ENCODE measurements at regions not wholly inside any gene's neighbourhood (a gene's known extent, or its start where the extent isn't known, plus 50 kb on each side); places are given as distances from the start of the nearest gene placed in this dataset.
"Not testable (repeated sequence)": the region's sequence is repeated elsewhere in the genome, so short reads cannot be mapped to it uniquely, and the experiment has no call there.

DNA sequence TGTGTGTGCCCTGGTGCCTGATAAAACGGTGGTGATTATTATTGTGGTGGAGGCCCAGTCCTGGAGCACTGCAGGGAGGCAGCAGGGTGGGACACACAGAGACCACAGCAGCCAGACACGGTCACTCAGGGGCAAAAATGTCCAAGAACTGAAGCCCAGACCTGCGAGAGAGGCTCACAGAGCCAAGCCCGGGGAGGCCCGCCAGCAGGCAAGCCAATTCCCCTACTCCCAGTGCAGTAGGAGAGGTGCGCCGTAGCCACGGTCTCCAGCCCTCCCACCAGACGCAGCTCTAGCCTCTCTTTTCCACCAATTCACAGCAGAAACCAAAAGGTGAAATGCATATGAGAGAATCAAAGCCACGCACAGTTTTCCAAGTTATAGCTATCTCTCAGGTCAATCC, 179.4 kb upstream of the TAB2 start:
- no peak overlapping the region for H3K4me3 ChIP-seq (ENCODE audit: low read depth, low read length)
- no peak for DNase-seq (ENCODE audit: low read depth)
- TF ChIP-seq, protein P1, sequence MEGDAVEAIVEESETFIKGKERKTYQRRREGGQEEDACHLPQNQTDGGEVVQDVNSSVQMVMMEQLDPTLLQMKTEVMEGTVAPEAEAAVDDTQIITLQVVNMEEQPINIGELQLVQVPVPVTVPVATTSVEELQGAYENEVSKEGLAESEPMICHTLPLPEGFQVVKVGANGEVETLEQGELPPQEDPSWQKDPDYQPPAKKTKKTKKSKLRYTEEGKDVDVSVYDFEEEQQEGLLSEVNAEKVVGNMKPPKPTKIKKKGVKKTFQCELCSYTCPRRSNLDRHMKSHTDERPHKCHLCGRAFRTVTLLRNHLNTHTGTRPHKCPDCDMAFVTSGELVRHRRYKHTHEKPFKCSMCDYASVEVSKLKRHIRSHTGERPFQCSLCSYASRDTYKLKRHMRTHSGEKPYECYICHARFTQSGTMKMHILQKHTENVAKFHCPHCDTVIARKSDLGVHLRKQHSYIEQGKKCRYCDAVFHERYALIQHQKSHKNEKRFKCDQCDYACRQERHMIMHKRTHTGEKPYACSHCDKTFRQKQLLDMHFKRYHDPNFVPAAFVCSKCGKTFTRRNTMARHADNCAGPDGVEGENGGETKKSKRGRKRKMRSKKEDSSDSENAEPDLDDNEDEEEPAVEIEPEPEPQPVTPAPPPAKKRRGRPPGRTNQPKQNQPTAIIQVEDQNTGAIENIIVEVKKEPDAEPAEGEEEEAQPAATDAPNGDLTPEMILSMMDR (IDR thresholded peaks at IDR 0.05; ENCODE audit: low read depth, low read length, missing control alignments): no peak
- in situ Hi-C loops (cut with HindIII; ENCODE audit: low sequenced_read_pairs): no loop called here

DNA sequence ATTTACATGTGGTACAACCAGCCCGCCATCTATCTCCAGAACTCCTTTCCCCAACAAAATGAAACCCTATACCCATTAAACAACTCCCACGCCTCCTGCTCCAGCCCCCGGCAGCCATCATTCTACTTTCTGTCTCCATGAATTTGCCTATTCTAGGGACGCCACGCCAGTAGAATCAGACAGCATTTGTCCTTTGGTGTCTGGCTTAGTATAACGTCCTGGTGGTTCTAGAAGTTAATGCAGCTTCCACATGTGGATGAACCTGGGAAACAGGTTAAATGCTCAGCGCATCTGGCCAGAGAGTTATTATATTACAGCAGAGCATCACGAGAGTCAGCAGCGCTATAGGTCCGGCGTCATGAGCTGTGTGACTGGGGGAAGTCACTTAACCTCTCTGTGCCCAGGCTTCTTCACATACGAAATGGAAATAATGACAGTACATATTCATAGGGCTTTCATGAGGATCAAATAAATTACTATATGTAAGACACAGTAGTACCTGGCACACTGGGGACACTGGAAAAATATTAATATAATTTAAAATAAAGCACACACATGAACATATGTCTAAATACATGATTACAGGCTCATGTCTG, 178.7 kb upstream of the TAB2 start:
- TF ChIP-seq, protein P1 (IDR thresholded peaks at IDR 0.05; ENCODE audit: low read depth, low read length, missing control alignments): no peak
- H3K4me3 ChIP-seq (ENCODE audit: low read depth, low read length): no peak overlapping the region
- no peak for DNase-seq (ENCODE audit: low read depth)
- in situ Hi-C loops (cut with HindIII; ENCODE audit: low sequenced_read_pairs): no loop called here

DNA sequence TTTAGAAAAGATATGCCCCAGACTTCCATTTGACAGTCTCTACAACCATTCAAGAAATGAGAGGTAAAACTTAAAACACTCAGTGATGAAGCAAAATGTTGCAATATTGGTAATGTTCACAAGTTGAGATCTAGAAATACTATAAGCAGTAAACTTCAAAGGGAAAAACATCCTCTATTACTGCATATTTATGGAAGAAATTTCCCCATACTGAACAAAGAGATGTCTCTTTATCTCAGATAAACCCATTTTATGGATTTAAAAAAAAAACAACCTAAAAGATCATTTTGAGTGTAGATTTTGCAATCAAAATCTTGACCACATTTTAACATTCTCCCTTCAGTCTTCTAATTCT, 177.8 kb upstream of the TAB2 start:
- no peak for DNase-seq (ENCODE audit: low read depth)
- TF ChIP-seq, protein P1 (IDR thresholded peaks at IDR 0.05; ENCODE audit: low read depth, low read length, missing control alignments): no peak
- in situ Hi-C loops (cut with HindIII; ENCODE audit: low sequenced_read_pairs): no loop called here
- no peak overlapping the region for H3K4me3 ChIP-seq (ENCODE audit: low read depth, low read length)

DNA sequence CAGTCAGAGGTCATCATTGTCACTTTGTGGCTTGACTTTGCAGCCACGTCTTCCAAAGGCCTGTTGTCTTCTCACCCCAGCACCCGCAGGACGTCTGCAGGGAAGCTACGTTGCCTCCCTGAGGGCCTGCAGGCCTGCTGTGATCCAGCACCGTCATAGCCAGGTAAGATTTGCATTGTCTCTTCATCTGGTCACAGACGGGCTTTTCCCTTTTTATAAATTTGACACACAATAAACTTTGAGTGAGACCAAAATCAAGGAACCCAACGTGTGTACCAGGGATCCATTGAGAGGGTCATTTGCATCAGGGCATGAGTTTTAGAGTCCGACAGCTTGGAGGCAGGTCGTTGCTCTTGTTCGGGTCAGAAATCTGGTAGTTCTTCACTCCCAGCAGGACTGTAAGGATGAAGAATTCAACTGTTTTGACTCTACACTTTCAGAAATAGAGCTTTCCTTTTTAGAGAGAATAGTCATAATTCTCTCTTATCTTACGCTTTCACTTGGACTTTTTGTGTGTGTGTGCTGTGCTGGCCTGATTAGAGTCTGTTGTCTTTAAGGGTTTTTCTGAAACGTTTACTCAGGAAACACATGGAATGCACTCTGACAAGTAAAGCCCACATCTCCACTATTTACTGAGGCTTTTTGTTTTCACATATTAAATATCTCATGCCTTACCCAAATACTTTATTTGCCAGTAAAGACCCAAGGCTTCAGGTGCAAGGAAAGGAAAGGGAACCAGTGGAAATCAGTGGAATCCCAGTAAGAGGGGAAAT, 177.2 kb upstream of the TAB2 start:
- in situ Hi-C loops (cut with HindIII; ENCODE audit: low sequenced_read_pairs): no loop called here
- no peak for DNase-seq (ENCODE audit: low read depth)
- TF ChIP-seq, protein P1 (IDR thresholded peaks at IDR 0.05; ENCODE audit: low read depth, low read length, missing control alignments): no peak
- H3K4me3 ChIP-seq (ENCODE audit: low read depth, low read length): no peak overlapping the region

DNA sequence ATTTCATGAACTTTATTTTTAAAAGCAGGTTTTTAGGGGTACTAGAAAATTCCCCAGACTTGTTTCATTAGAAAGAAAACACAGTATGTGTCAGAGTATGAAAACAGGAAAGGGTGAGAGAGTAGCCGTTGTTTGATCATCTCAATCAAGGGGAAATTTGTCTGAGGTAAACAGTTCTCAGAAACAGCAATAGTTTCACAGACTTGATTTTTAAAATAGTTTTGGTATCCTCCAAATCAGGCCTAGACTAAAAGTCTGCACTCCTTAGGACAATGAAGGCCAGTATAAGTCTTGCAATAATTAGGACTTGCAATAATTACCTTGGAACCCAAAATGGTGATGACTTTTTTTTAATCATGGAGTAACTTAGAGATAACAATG, 176.6 kb upstream of the TAB2 start:
- H3K4me3 ChIP-seq (ENCODE audit: low read depth, low read length): no peak overlapping the region
- TF ChIP-seq, protein P1 (IDR thresholded peaks at IDR 0.05; ENCODE audit: low read depth, low read length, missing control alignments): no peak
- in situ Hi-C loops (cut with HindIII; ENCODE audit: low sequenced_read_pairs): no loop called here
- no peak for DNase-seq (ENCODE audit: low read depth)

DNA sequence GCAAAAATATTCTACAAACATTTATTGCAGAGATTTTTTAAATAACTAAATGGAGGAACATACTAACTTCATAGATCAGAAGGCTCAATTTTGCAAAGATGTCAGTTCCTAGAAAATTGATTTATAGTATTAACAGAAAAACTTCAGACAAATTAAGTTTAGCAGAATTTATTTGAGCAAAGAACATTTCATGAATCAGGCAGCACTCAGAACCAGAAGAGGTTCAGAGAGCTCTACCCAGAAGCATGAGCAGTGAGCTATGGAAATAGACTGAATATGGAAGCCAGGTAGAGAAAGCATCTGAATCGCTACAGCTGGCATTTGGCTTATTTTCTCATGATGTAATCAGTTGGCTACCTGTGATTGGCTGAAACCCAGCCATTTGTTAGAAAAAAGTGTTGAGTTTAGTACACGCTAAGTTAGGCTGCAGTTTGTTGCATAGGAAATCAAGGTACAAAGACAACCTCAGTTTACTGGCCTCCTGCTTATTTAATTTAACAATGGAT, 174.5 kb upstream of the TAB2 start:
- TF ChIP-seq, protein P1 (IDR thresholded peaks at IDR 0.05; ENCODE audit: low read depth, low read length, missing control alignments): no peak
- no peak for DNase-seq (ENCODE audit: low read depth)
- in situ Hi-C loops (cut with HindIII; ENCODE audit: low sequenced_read_pairs): no loop called here
- H3K4me3 ChIP-seq (ENCODE audit: low read depth, low read length): no peak overlapping the region

DNA sequence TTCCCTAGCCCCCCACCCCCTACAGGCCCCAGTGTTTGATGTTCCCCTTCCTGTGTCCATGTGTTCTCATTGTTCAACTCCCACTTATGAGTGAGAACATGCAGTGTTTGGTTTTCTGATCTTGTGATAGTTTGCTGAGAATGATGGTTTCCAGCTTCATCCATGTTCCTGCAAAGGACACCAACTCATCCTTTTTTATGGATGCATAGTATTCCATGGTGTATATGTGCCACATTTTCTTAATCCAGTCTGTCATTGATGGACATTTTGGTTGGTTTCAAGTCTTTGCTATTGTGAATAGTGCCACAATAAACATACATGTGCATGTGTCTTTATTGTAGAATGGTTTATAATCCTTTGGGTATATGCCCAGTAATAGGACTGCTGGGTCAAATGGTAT, 171.7 kb upstream of the TAB2 start:
- H3K4me3 ChIP-seq (ENCODE audit: low read depth, low read length); DNase-seq (ENCODE audit: low read depth); in situ Hi-C loops (cut with HindIII; ENCODE audit: low sequenced_read_pairs): not testable (repeated sequence)
